Cortex of kidney (tissue), 1 donor: ENCODE measurements at regions not wholly inside any gene's neighbourhood (a gene's known extent, or its start where the extent isn't known, plus 50 kb on each side); places are given as distances from the start of the nearest gene placed in this dataset.
A peak's percentile ranks its signal among the peaks of the same experiment; 100 is the strongest.

Source experiments
- DNase-seq: peaks from one replicate; lab custom pipeline; 2025; lab: John Stamatoyannopoulos, UW

DNA sequence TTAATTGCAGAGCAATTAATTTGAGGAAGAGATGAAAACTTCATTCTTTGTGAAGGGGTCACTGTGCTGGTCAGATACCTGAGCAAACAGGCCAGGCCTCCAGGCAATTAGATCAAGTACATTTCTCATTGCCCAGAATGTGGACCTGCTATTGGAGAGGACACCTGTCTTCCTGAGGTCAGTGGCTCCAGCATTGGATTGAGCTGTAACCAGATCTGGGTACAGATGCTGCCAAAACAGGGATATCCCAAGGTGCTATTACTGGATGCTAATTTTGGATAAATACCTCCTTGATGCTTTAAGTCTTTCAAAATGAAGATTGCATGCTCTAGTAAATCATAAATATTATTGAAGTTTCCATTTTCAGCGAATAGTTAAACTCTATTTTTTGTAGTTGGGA, 131.5 kb downstream of the FAM161A start:
- no peak for DNase-seq

DNA sequence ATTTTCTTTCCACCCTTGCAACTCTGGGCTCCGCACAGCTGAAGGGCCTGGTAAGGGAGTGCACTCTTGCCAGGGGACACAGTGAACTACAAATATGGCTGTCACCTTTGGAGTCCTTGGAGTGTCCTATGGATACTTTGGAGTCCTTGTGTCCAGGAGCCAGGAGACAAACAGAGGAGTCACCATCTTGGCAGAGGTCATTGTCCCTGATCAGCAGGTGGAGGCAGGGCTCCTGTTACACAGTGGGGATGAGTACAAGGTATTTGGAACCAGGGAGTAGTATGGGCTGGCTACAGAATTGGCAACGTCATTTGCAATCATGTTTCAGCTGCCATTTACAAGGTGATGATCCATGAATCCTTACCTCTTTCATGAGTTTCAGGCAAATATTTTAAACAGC, 132.5 kb downstream of the FAM161A start:
- DNase-seq, result no peak

DNA sequence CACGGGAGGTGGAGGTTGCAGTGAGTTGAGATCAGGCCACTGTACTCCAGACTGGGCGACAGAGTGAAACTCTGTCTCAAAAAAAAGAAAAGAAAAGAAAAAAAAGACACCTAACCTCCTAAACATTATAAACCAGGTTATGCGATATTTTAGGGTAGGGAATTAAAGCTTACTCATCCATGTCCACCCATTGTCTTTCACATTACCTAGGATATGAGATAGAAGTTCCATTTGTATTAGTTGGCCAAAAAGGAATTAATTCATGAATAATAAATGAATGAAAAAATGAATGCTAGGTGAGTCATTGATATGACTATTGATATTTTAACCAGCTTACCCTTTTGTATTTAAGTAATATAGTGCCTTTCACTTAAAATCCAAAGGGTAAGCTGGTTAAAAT, 132.9 kb downstream of the FAM161A start:
- DNase-seq, result no peak

DNA sequence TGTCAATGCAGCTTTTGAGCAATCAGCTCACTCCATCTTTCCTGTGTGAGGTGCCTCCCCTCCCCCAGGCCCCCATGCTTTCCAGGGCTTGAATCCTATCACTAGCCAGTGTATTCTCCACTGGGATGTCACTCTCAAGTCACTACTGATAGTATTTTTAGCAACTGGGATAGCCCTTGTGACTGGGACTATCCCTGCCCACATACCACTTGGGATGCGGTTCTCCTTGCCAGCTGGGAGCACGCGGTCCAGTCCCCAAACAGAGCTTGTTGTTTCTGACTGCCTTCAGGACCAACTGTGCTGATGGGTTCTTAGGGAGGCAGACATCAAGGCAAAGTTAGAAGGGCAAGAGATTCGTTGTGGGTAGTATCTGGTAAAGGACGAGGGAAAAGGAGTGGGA, 134.9 kb downstream of the FAM161A start:
- DNase-seq, result no peak

DNA sequence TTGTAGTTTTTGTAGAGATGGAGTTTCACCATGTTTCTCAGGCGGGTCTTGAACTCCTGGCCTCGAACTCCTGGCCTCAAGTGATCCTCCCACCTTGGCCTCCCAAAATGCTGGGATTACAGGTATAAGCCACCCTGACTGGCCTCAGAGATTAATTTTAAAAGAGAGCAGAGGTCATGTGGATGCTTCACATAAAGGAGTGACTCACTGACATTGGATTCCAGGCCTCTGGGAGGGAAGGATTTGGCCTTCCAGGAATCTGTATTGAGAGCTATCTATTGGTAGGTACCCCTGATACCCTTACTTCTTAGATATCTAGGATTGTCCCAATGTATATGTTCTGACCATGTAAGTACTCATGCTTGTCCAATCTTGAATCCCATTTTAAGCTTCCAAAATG, 138.4 kb downstream of the FAM161A start:
- DNase-seq, result no peak

DNA sequence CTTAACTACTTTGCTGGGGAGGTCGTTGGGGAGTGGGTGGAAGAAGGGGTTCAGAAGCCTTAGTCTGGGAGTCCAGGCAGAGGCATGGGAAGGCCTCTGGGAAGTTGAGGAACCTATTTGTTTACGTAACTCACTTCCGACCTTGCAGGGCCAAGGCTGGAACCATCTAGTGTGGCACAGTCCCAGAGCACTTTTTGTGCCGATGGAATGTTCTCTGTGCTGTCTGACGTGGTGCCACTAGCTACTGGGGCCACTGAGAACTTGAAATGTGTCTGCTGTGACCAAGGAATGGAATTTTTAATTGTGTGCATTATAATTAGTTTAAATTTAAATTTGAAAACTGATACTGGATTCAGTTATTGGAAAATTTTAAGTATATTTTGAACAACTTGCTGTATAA, 139.7 kb downstream of the FAM161A start:
- no peak for DNase-seq

DNA sequence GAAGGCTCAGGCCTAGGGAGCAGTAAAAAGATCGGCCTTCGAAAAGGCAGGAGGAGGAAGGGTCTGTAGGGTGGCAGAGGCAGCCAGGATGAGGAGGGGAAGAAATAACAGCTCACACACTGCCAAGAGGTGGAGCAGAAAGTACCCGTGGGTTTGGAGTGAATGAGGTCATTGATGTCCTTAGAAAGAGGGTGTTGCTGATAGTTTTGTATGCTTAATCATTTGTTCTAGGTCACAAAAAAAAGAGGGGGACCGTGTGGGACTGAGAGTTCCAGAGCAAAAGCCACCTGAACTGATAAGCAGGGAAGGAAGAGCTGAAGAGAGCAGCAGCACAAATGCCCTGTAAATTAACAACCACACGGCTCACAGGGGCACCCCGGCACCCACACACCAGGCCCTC, 140.4 kb downstream of the FAM161A start:
- DNase-seq, result no peak

DNA sequence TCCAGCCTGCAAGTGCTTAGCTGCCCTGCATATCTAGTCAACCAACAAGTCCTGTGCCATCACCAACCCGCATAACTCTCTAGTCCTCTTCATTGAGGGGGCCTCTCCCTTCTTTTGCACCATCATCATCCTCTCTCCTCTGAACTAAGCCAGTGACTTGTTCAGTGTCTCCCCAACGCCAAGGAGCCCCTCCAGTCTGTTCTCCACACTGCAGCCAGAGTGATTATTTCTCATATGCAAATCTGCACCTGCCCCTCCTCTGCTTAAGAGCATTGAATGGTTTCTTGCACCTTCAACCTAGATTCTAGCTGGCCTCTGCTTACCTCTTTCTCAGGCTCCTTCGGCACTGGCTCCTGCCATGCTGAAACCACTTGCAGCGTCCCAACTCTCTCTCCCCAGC, 141.8 kb downstream of the FAM161A start:
- DNase-seq, result no peak

DNA sequence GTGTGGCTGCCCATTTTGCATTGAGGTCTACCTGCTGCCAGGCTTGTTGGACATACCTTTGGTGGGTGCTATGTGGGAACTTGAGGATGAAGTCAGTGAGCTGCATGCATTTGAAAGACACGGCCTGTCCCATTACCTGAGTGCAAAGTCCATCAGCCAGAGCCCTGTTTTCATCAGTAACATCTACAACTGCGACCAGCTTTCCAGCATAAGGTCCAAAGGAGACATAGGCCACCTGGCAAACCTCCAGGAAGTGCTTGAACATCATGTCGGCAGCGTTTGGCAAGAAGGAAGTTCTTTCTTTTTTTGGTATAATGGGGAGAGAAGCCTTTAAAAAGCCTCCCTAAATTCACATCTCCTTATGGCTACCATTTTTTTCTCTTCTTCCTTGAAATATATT, 143.1 kb downstream of the FAM161A start:
- DNase-seq, result no peak

DNA sequence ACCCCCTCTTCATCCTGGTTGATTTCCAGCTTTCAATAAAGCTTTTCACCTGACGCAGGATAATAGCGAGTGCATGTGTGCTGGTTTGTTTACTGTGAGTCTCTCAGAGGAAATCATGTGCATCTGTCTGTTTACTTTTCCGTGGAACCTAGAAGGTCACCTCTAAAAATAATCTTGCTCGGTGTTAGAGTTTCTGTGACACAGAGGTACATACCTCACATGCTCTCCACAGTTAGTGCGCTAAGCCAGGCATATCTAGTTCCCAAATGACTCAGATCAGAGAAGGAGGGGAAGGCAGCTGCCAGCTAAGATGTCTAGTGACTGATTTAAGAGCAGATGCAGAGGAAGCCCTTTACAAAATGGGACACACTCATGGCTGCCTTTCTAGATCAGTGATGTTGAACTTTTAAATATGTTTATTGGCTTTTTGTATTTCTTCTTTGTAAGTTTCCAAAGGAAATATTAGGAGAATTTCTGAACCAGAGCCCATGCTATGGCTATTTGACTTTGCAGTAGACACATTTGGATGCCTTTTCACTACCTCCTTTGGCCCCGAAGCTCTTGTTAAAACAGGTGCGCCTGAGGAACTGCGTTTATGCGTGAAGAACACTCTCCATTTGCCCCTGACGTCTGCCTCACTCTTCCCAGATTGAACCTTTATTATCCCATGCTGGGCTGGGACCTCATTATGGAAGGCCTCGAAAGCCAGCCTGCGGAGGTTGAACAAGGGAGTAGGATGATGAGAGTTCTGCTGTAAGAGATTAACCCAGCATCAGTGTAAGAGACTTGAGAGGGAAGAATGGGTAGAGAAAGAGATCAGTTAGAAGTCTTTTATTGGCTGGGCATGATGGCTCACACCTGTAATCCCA, 145.6 kb downstream of the FAM161A start:
- no peak for DNase-seq

DNA sequence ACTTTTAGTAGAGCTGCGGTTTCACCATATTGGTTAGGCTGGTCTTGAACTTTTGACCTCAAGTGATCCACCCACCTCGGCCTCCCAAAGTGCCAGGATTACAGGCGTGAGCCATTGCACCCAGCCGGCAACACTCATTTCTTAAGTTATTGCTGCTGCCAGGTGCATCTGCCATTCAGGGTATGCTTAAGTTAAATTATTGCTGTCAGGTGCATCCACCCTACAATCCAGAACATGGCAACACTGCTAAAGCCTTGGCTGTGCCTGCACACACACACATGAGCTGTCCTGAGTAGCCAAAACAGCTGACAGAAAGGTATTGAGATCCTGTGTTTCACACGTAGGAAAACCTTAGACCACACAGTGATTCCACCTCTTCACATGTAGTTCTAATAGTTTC, 148.2 kb downstream of the FAM161A start:
- no peak for DNase-seq

DNA sequence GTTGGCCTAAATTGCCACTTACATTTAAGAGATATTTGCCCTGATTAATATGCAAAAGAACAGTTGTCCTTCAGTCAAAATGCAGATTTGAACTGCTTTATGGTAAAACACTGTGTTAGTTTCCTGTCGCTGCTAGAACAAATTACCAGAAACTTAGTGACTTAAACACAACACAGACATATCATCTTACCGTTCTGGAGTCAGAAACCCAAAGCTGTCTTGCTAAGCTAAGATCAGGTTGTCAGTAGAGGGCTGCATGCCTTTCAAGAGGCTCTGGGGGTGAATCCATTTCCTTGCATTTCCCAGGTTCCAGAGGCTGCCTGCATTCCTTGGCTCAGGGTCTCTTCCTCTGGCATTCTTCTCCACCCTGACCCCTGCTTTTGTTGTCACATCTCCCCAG, 149.5 kb downstream of the FAM161A start:
- DNase-seq, result no peak

DNA sequence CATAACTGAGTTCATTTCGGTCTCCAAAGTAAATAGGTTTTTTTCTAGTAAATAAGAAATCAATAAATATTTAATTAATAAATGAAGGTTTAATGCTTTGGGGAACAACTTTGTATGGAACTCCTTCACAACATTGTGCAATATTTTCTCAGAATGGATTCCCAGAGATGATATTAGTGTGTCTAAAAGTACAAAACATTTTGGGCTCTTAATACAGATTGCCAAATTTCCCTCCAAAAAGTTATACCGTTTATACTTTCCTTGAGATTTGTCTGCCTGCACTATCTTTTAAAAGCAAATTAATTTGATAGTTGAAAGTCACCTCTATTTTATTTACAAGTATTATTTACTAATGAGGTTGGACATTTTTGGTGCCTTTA, 151.8 kb downstream of the FAM161A start:
- DNase-seq, result no peak

DNA sequence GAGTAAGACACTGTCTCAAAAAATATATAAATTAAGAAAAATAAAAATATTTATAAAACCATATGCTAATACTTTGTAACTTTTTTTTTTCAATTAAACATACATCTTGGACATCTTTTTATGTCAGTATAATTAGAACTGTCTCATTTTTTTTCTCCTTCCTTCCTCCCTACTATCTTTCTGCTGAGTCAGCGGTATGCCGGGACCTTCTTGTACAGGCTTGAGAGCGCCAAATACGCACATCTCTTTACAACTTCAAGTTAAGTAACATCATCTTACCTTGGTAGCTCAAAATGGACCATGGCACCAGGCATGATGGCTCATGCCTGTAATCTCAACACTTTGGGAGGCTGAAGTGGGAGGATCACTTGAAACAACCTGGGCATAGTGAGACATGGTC, 153.4 kb downstream of the FAM161A start:
- no peak for DNase-seq

DNA sequence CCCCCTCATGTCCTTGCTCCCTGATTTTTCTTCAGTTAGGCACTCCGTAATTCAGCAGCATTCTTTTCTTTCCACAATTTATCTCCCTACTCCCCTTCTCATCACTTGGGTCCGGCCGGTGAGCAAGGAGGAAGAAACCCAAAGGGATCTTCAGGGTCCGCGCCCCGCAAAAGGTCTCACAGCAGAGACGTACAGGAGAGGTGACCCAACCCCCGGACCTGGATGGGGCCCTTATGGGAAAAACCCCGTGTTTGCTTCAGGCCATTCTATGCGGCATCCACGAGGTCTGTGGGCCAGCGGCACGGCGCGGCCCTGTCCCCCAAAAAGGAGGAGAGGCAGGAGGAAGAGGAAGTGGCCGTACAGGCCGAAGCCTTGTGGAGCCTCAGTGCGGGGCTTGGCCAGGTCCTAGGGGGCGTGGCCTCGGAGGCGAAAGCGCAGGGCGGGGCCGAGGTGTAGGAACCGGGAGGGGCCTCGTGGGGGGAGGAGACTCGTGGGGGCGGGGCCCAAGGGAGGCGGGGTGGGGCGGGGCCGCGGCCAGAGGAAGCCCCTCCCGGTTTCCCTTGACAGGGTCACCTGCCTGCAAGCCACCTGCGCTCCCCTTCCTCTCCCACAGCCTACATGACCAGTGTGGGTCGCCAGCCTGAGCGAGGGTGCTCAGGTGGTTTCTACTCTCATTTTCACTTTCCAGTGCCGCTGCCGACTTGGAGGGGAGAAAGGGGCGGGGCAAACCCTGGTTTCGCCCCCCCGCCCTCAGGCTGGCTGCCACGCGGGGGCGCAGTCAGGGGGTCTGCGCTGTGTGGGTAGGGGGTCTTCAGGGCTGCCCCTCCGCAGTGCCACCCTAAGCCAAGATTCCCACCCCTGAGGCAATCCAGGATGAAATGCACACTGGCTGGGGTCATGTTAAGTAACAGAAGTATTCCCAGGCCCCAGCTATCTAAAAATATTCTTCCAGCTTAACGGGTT, 156.4 kb upstream of the XPO1 start:
- peak; percentile 56 for DNase-seq

DNA sequence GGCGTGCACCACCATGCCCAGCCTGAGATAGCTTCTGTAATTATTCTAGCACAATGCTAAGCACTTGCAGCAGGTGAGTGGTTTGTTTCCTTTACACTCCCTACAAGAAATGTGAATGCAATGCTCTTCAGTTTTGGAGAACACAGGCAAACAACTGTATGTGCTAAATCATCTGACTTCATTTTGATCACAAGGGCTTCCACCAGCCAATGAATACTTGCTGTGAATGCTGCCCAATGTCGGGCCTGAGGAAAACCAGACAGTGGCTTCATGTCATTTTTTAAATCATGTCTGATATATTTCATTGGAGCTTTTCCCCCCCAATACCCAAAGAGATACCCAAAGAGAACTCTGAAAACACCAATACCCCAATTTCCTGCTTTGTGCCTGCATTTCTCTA, 155.6 kb upstream of the XPO1 start:
- DNase-seq, result no peak

DNA sequence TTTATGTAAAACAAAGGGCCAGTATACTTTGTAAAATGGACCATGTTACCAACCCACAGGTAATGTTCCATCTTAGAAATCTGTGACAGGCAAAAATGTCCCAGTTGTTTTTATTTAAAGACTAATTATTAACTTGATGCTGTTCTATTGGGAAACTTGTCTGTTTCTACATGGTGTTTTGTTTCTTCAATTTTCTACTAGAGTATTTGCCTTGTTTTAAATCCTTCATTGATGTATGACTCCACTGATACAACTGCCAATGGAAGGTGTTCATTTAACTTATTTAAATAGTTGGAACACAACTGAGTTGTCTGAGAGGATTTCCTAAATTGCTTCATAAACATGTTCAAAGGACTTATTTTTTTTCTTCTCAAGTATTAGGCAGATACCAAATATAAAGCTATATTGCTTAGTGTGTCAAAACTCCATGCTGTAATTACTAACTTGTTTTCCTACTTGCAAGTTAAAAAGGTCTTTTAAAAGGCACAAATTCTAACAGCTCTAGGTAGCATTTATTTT, 152.0 kb upstream of the XPO1 start:
- DNase-seq, result no peak

DNA sequence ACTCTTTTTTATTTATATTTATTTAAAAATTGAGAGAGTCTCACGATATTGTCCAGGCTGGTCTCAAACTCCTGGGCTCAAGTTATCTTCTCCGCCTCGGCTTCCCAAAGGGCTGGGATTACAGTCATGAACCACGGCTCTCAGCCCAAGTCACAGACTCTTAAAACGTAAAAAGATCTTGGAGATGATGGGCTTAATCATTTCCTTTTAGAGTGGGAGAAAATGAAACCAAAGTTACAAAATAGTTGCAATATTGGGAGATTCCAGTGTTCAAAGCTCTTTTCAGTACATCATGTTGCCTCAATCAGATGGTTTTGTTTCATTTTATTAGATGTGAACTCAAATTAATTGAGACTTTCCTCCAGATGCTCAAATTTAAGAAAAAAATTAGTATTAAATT, 151.4 kb upstream of the XPO1 start:
- DNase-seq, result no peak

DNA sequence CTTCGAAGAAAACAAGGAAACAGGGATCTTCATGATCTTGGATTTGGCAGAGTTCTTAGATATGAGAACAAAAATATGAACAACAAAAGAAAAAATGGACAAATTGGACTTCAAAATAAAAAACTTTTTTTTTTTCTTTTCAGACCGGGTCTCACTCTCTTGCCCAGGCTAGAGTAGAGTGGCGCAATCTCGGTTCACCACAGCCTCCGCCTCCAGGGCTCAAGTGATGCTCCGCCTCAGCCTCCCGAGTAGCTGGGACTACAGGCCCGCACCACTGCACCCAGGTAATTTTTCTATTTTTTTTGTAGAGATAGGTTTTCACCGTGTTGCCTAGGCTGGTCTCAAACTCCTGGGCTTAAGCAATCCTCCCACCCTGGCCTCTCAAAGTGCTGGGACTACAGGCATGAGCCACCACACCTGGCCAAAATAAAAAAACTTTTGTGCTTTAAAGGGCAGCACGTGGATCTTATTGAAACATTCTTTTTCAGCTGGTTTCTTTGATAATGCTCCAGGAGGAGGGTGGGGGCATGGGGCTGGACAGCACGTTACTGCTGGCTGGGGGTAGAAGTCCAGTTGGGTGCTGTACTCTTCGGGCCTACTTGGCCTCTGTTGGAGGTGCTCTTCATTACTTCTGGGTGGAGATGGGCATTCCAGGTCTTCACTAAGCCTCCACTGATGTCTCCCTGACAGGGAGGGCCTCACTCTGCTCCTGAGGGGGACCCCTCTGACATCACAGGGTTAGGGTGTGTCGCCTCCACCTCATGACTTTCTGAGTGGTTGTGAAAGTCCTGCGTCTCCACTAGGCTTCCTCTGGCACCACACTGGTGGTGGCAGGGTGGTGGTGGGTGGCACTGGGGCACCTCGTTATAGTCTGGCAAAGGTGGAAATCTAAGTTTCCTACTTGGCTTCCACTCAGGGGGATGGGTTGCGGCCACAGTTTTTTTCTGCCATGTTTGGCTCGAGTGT, 150.5 kb upstream of the XPO1 start:
- no peak for DNase-seq

DNA sequence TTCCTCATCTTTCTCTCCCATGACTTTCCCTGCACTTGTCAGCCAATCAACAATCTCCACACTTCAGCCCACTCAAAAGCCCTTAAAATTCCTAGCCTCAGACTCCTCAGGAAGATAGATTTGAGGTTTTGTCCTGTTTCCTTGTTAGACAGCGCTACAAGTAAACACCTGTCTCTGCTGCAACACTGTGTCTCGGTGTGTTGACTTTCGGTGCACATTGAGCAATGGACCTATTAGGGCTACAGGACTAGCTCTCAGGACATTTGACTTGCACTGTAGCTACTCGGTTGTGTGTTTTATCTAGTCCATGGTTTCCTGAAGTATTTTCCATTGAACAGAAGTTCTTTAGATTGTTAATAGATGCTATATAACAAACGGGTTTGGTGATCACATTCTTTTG, 140.9 kb upstream of the XPO1 start:
- no peak for DNase-seq

DNA sequence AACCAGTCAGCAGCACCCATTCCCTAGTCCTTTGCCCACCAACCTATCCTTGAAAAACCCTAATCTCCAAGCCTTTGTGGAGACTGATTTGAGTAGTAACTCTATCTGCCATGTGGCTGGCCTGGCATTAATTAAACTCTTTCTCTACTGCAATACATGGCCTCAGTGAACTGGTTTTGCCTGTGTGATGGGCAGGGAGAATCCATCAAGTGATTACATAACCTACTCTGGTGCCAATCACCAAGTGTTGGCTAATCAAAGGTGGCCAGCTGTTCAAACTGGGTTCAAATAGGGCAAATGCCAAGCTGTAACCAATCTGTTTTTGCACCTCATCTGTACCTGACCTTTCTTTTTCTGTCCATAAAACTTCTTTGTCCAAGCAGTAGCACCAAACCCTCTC, 139.8 kb upstream of the XPO1 start:
- no peak for DNase-seq

DNA sequence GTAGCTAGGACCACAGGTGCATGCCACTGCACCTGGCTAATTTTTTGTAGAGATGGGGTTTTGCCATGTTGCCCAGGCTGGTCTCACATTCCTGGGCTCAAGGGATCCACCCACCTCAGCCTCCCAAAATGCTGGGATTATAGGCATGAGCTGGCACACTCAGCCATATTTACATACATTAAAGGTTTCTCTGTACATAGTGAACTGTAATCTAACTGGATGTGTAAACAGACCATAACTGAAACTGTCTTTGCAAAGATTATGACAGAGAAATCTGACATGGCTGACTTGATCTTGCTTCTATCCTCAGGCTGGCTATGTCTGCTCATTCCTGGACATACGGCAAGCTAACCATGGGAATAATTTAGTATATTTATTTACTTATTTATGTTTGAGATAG, 139.2 kb upstream of the XPO1 start:
- DNase-seq, result no peak
